ENCODE measurements at regions not wholly inside any gene's neighbourhood (a gene's known extent, or its start where the extent isn't known, plus 50 kb on each side); places are given as distances from the start of the nearest gene placed in this dataset.

- H3K4ac ChIP-seq (replicated peaks; ENCODE audit: insufficient read length, low read depth, low read length) = no peak overlapping the region
- H4K8ac ChIP-seq (ENCODE audit: extremely low read depth, insufficient read depth, low read length) = no peak overlapping the region
- no peak overlapping the region for H3K23ac ChIP-seq (ENCODE audit: insufficient read length)
- no peaks in the 10 kb centered on the region for H4K20me1 ChIP-seq (replicated peaks in 1 of 2; ENCODE audit: control insufficient read depth in 1 of 2, insufficient read depth in 2 of 2, low read length in 2 of 2)
- no peaks in the 10 kb centered on the region; a peak in 1 of 8 replicates for H3K36me3 ChIP-seq (ENCODE audit: control insufficient read depth in 2 of 4, insufficient read depth in 4 of 4, low read length in 3 of 4)
- no peak overlapping the region for H3K27ac ChIP-seq (ENCODE audit: low read depth, low read length)
- DNase-seq (ENCODE audit: low read depth in 1 of 2, low spot score in 2 of 2) = no peak
- no peak overlapping the region for H3K4me2 ChIP-seq (ENCODE audit: insufficient read depth in 1 of 2, low read depth in 2 of 2, low read length in 2 of 2)
- H3K27me3 ChIP-seq (replicated peaks in 1 of 4; ENCODE audit: control insufficient read depth in 3 of 4, extremely low read depth in 1 of 4, insufficient read depth in 3 of 4, low read length in 3 of 4) = no peaks in the 10 kb centered on the region
- H4K5ac ChIP-seq (ENCODE audit: insufficient read length, low read depth, low read length) = no peak overlapping the region
- H3K18ac ChIP-seq (ENCODE audit: extremely low read depth, low read length) = no peak overlapping the region
- no peak overlapping the region for H2BK15ac ChIP-seq (ENCODE audit: low read length)
- TF ChIP-seq EGR1 (IDR thresholded peaks at IDR 0.05; ENCODE audit: borderline replicate concordance, low read depth, low read length) (no peak), TEAD4 (IDR thresholded peaks at IDR 0.05; ENCODE audit: low read depth, low read length) (no peak), POLR2A (IDR thresholded peaks at IDR 0.05; ENCODE audit: control extremely low read depth in 1 of 2, low read depth in 2 of 2, low read length in 2 of 2) (no peak), TCF12 (IDR thresholded peaks at IDR 0.05; ENCODE audit: low read depth, low read length) (no peak), GTF2F1 (IDR thresholded peaks at IDR 0.05; ENCODE audit: borderline replicate concordance, low read depth, low read length) (no peak), SAP30 (IDR thresholded peaks at IDR 0.05; ENCODE audit: insufficient read depth, insufficient replicate concordance, low read length) (no peak), EP300 (IDR thresholded peaks at IDR 0.05; ENCODE audit: borderline replicate concordance in 1 of 2, low read depth in 2 of 2, low read length in 2 of 2) (no peak), JUN (IDR thresholded peaks at IDR 0.05; ENCODE audit: low read depth, low read length) (no peak), SIRT6 (IDR thresholded peaks at IDR 0.05; ENCODE audit: low read length) (no peak)
- no peak overlapping the region for H4K91ac ChIP-seq (replicated peaks; ENCODE audit: insufficient read length, low read length)
- CTCF ChIA-PET (ENCODE audit: partially characterized antibody) = interaction anchor here (0.6 to 0.8 kb wide), 4 partner anchors 43 to 639 kb away, joined by 3 read pairs; no protein-coding TSS in a partner anchor
- no peak overlapping the region for H2BK20ac ChIP-seq (ENCODE audit: low read length)
- peaks cover 5% of the 10 kb centered on the region in 2 experiments; a peak in 1 of 4 replicates for H3K9me3 ChIP-seq (ENCODE audit: insufficient read depth in 2 of 2, low read depth in 1 of 2, low read length in 1 of 2)
- H2AFZ ChIP-seq (ENCODE audit: low read length) = no peak overlapping the region
- POLR2A ChIA-PET (ENCODE audit: partially characterized antibody) = no interaction called here
- no peak overlapping the region for H2BK120ac ChIP-seq (replicated peaks; ENCODE audit: low read depth, low read length)
- no peak overlapping the region for H2BK12ac ChIP-seq (ENCODE audit: low read depth, low read length)
- H3K9ac ChIP-seq (replicated peaks in 1 of 4; ENCODE audit: extremely low read depth in 1 of 4, low read depth in 3 of 4, low read length in 3 of 4) = no peak overlapping the region
- no peak overlapping the region for H2AK5ac ChIP-seq (ENCODE audit: low read depth, low read length)
- no peak overlapping the region for H3K4me3 ChIP-seq (ENCODE audit: extremely low read depth in 1 of 4, insufficient read depth in 2 of 4, low read depth in 3 of 4, low read length in 4 of 4)
- H3K23me2 ChIP-seq (ENCODE audit: low read depth, low read length) = no peaks in the 10 kb centered on the region
- no peak overlapping the region for H2BK5ac ChIP-seq (ENCODE audit: low read depth, low read length)
- H3K56ac ChIP-seq (replicated peaks; ENCODE audit: insufficient read length, low read depth, low read length) = no peak overlapping the region
- peaks cover 0 to 3% (median 0%) of the 10 kb centered on the region in 4 experiments; a peak in 2 of 7 replicates for H3K4me1 ChIP-seq (replicated peaks in 1 of 4; ENCODE audit: control insufficient read depth in 3 of 4, insufficient read depth in 4 of 4, low read length in 3 of 4)
- 67% methylated on average over 2 of the region's 2 CpGs; no CpG with 5 or more reads in 1 of the 2 experiments for WGBS, 2 experiments (ENCODE audit: extremely low coverage in 1 of 2, insufficient coverage in 1 of 2, insufficient read length in 1 of 2, insufficient replicate concordance in 2 of 2, low coverage in 1 of 2, low lambda C conversion rate in 2 of 2, missing lambda C conversion rate in 1 of 2)
- H3K79me2 ChIP-seq (ENCODE audit: control insufficient read depth in 1 of 2, insufficient read depth in 2 of 2, low read length in 2 of 2) = no peaks in the 10 kb centered on the region
- no peak overlapping the region for H3K14ac ChIP-seq (ENCODE audit: insufficient read length)
- FAIRE-seq = no peak
- no peaks in the 10 kb centered on the region for H3K79me1 ChIP-seq (ENCODE audit: low read depth, low read length)
Measured at GRCh38 chr4:175457956-175458355, 354.1 kb downstream of the GPM6A start.

Data from H1 (cell line).